SU-DHL-6 (cell line): ENCODE measurements at regions not wholly inside any gene's neighbourhood (a gene's known extent, or its start where the extent isn't known, plus 50 kb on each side); places are given as distances from the start of the nearest gene placed in this dataset.
"Not testable (repeated sequence)": the region's sequence is repeated elsewhere in the genome, so short reads cannot be mapped to it uniquely, and the experiment has no call there.

Experiments
- H2AFZ ChIP-seq: fragments of 200-600 bp; sonication (generic); 2 replicates; pipeline ENCODE4 v1.6.1; 2014; ENCODE audit warnings: low read depth, mild to moderate bottlenecking, moderate library complexity, mixed read lengths, antibody characterized with exemption, low read length; ENCODE audit not compliant: severe bottlenecking
- H3F3A ChIP-seq: fragments of 200-600 bp; shearing (Covaris generic); 2 replicates; pipeline ENCODE4 v1.6.0; 2016; ENCODE audit warnings: antibody characterized with exemption, mild to moderate bottlenecking; ENCODE audit not compliant: insufficient read depth
- H3K27ac ChIP-seq: fragments of 200-600 bp; sonication (generic); 2 replicates; pipeline ENCODE4 v1.5.1; 2016; ENCODE audit warnings: low read depth, mild to moderate bottlenecking, low read length, moderate library complexity, mixed read lengths
- H3K27me3 ChIP-seq: fragments of 200-600 bp; sonication (generic), shearing (Covaris generic); 2 replicates; pipeline ENCODE4 v1.6.0; 2014; ENCODE audit warnings: mild to moderate bottlenecking, low read length
- H3K36me3 ChIP-seq: fragments of 200-600 bp; sonication (generic); 2 replicates; pipeline ENCODE4 v1.6.1; 2014; ENCODE audit warnings: mild to moderate bottlenecking, low read length, mixed read lengths
- H3K4me2 ChIP-seq: fragments of 300-600, 200-600 bp; shearing (Covaris generic), sonication (generic); 2 replicates; pipeline ENCODE4 v1.6.0; 2014; ENCODE audit warnings: low read length, low read depth, mild to moderate bottlenecking; ENCODE audit not compliant: poor library complexity, severe bottlenecking
- H3K4me3 ChIP-seq: fragments of 200-600 bp; sonication (generic); 2 replicates; pipeline ENCODE4 v1.5.1; 2014; ENCODE audit warnings: antibody characterized with exemption, low read length, mild to moderate bottlenecking, mixed read lengths; ENCODE audit not compliant: insufficient read depth, poor library complexity, severe bottlenecking
- H3K79me2 ChIP-seq: fragments of 200-600 bp; sonication (generic); 2 replicates; pipeline ENCODE4 v1.6.1; 2014; ENCODE audit warnings: mild to moderate bottlenecking, low read length, moderate library complexity; ENCODE audit not compliant: insufficient read depth
- H3K9ac ChIP-seq: fragments of 200-600 bp; sonication (generic); 2 replicates; pipeline ENCODE4 v1.7.0; 2014; ENCODE audit warnings: mild to moderate bottlenecking, low read length
- H3K9me2 ChIP-seq: fragments of 200-600 bp; sonication (generic); replicated peaks from 2 replicates; pipeline ENCODE4 v1.6.1; 2014; ENCODE audit warnings: low read length; ENCODE audit not compliant: insufficient read depth
- H3K9me3 ChIP-seq: fragments of 200-600 bp; sonication (generic); 2 replicates; pipeline ENCODE4 v1.6.1; 2014; ENCODE audit warnings: low read length, mixed read lengths; ENCODE audit not compliant: insufficient read depth
- H4K20me1 ChIP-seq: fragments of 200-600 bp; sonication (generic); 2 replicates; pipeline ENCODE4 v1.6.1; 2014; ENCODE audit warnings: low read depth, mild to moderate bottlenecking, antibody characterized with exemption, low read length, moderate library complexity, mixed read lengths
- CTCF ChIP-seq: fragments of 200-600 bp; sonication (generic); IDR thresholded peaks from one replicate; pipeline ENCODE4 v1.5.1; 2017; ENCODE audit warnings: antibody characterized with exemption, mild to moderate bottlenecking, low read length, moderate library complexity; ENCODE audit not compliant: insufficient read depth, poor library complexity, severe bottlenecking
- EZH2phosphoT487 ChIP-seq: fragments of 200-600 bp; sonication (generic), shearing (Covaris generic); conservative IDR thresholded peaks from 2 replicates; pipeline ENCODE4 v1.6.1; 2018; ENCODE audit warnings: mild to moderate bottlenecking, antibody characterized with exemption, low read length, moderate library complexity, mixed read lengths

DNA sequence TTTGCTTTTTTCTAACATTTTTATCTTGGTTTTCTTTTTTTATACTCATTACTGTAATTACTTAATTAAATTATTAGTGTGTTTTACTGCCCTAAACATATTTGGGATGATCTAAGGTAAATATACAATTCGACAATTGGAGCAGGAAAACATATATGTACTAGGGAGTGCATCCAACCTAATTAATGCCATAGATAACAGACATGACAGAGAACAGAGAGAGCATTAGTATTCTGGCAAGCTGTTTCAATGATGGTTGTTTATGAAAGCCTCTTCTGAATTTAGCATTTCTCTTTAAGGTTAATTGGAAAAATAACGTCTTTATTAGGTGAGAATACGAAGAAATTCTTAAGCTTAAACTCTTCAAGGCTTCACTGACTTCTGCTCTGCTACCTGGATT is 300.1 kb upstream of the PRR16 start:
- no peak overlapping the region for H3K4me3 ChIP-seq
- no peaks in the 10 kb centered on the region for H3K9me3 ChIP-seq
- no peaks in the 10 kb centered on the region for H3K27me3 ChIP-seq
- no peak overlapping the region for H3K4me2 ChIP-seq
- TF ChIP-seq EZH2phosphoT487 = no peak
- no peaks in the 10 kb centered on the region for H3K36me3 ChIP-seq
- H3K9me2 ChIP-seq = no peaks in the 10 kb centered on the region
- no peak overlapping the region for H3K27ac ChIP-seq
- no peak overlapping the region for H2AFZ ChIP-seq
- no peak overlapping the region for H3K9ac ChIP-seq
- no peaks in the 10 kb centered on the region for H3K79me2 ChIP-seq
- no peaks in the 10 kb centered on the region for H3F3A ChIP-seq
- no peaks in the 10 kb centered on the region for H4K20me1 ChIP-seq

DNA sequence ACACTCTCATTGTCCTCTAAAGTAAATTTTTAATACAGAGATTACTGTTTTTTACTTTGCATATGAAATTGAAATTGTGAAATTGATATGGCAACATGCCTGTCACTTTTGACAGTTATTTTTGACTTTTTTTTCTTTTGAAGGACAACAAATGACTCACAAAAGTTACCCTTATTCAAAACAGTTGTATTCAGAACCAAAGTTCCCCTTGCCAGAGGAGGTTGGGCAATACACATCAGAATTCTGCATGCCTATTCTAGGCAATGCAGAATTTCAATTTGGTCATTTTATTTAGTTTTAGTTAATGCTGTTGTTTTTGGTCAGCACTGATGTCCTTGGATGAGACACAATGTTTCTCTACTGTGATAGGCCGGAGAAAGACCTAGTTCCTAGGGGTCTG is 299.1 kb upstream of the PRR16 start:
- H3F3A ChIP-seq = no peaks in the 10 kb centered on the region
- no peaks in the 10 kb centered on the region for H3K36me3 ChIP-seq
- H3K79me2 ChIP-seq = no peaks in the 10 kb centered on the region
- H3K27me3 ChIP-seq = no peaks in the 10 kb centered on the region
- H3K27ac ChIP-seq = no peak overlapping the region
- H3K9me3 ChIP-seq = no peaks in the 10 kb centered on the region
- no peak overlapping the region for H3K4me3 ChIP-seq
- no peak overlapping the region for H3K4me2 ChIP-seq
- TF ChIP-seq CTCF = no peak
- TF ChIP-seq EZH2phosphoT487 = no peak
- no peak overlapping the region for H3K9ac ChIP-seq
- no peaks in the 10 kb centered on the region for H3K9me2 ChIP-seq
- no peaks in the 10 kb centered on the region for H4K20me1 ChIP-seq
- H2AFZ ChIP-seq = no peak overlapping the region

GRCh38 chr5:120173125-120173524 is 291.0 kb upstream of the PRR16 start:
- TF ChIP-seq EZH2phosphoT487 (no peak), CTCF (no peak)
- Histone ChIP-seq H3K36me3 (no peaks in the 10 kb centered on the region), H3K9me2 (no peaks in the 10 kb centered on the region)

GRCh38 chr5:120174089-120174488 is 290.0 kb upstream of the PRR16 start:
- H3F3A ChIP-seq = no peaks in the 10 kb centered on the region
- H3K9me2 ChIP-seq = no peaks in the 10 kb centered on the region
- no peak overlapping the region for H3K9ac ChIP-seq
- no peaks in the 10 kb centered on the region for H3K9me3 ChIP-seq
- TF ChIP-seq EZH2phosphoT487 (no peak), CTCF (no peak)
- H4K20me1 ChIP-seq = no peaks in the 10 kb centered on the region
- H3K4me2 ChIP-seq = no peak overlapping the region
- H2AFZ ChIP-seq = no peak overlapping the region
- H3K79me2 ChIP-seq = no peaks in the 10 kb centered on the region
- H3K4me3 ChIP-seq = no peak overlapping the region
- no peaks in the 10 kb centered on the region for H3K36me3 ChIP-seq
- no peaks in the 10 kb centered on the region for H3K27me3 ChIP-seq
- H3K27ac ChIP-seq = no peak overlapping the region

More at GRCh38 chr5:120173125-120173524, 291.0 kb upstream of the PRR16 start:
- H3K4me2 ChIP-seq = no peak overlapping the region
- H3K9ac ChIP-seq = no peak overlapping the region
- no peaks in the 10 kb centered on the region for H3K9me3 ChIP-seq
- no peak overlapping the region for H3K4me3 ChIP-seq
- no peaks in the 10 kb centered on the region for H3F3A ChIP-seq
- no peaks in the 10 kb centered on the region for H3K27me3 ChIP-seq
- H2AFZ ChIP-seq = no peak overlapping the region
- no peaks in the 10 kb centered on the region for H3K79me2 ChIP-seq
- H3K27ac ChIP-seq = no peak overlapping the region
- no peaks in the 10 kb centered on the region for H4K20me1 ChIP-seq

DNA sequence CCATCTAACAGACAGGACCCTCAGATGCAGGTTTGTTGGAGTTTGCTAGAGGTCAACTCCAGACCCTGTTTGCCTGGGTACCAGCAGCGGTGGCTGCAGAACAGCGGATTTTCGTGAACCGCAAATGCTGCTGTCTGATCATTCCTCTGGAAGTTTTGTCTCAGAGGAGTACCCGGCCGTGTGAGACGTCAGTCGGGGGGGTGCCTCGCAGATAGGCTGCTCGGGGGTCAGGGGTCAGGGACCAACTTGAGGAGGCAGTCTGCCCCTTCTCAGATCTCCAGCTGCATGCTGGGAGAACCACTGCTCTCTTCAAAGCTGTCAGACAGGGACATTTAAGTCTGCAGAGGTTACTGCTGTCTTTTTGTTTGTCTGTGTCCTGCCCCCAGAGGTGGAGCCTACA is 282.9 kb upstream of the PRR16 start:
- H3K9me3 ChIP-seq, H3F3A ChIP-seq, H3K79me2 ChIP-seq, H2AFZ ChIP-seq, H3K27ac ChIP-seq, H3K9me2 ChIP-seq, H3K9ac ChIP-seq, H3K36me3 ChIP-seq, H3K4me3 ChIP-seq, H3K27me3 ChIP-seq, H4K20me1 ChIP-seq, H3K4me2 ChIP-seq: not testable (repeated sequence)

- H3K27ac ChIP-seq, H3F3A ChIP-seq, H2AFZ ChIP-seq, H3K27me3 ChIP-seq, H3K4me2 ChIP-seq, H3K79me2 ChIP-seq, H3K36me3 ChIP-seq, H3K9ac ChIP-seq, H4K20me1 ChIP-seq, H3K9me3 ChIP-seq, H3K9me2 ChIP-seq, H3K4me3 ChIP-seq: not testable (repeated sequence)
Observed at GRCh38 chr5:120194650-120195049, 269.4 kb upstream of the PRR16 start.
